Cardiac muscle cell (in vitro differentiated cells and primary cell): ENCODE measurements at regions not wholly inside any gene's neighbourhood (a gene's known extent, or its start where the extent isn't known, plus 50 kb on each side); places are given as distances from the start of the nearest gene placed in this dataset.
A peak's percentile ranks its signal among the peaks of the same experiment; 100 is the strongest.

Source experiments
- DNase-seq, 2 donors: peaks; one replicate each; pipeline versions ENCODE4 v3.0.0 to v3.0.0-alpha.2; 2010 to 2017; ENCODE audit warnings: low read depth in 1 of 2, low spot score in 1 of 2
- H3K27ac ChIP-seq: fragments of 200-600 bp; sonication (generic); 2 replicates; pipeline ENCODE4 v1.5.1; 2016
- H3K27me3 ChIP-seq: fragments of 200-600 bp; sonication (generic); 2 replicates; pipeline ENCODE4 v1.6.0; 2016; ENCODE audit warnings: control low read depth
- H3K36me3 ChIP-seq: fragments of 200-600 bp; sonication (generic); 2 replicates; pipeline ENCODE4 v1.5.1; 2016; ENCODE audit warnings: control low read depth
- H3K4me1 ChIP-seq: fragments of 200-600 bp; sonication (generic); 2 replicates; pipeline ENCODE4 v1.8.1; 2017; ENCODE audit warnings: low read depth, mild to moderate bottlenecking, mixed run types
- H3K4me3 ChIP-seq: fragments of 200-600 bp; sonication (generic); 2 replicates; pipeline ENCODE4 v1.5.1; 2016; ENCODE audit warnings: mild to moderate bottlenecking
- H3K9me3 ChIP-seq: fragments of 200-600 bp; sonication (generic); 2 replicates; pipeline ENCODE4 v1.5.1; 2017; ENCODE audit warnings: low read depth, mild to moderate bottlenecking, control low read depth
- CTCF ChIP-seq: IDR thresholded peaks from 2 replicates; pipeline ENCODE4 v1.5.1; 2012; ENCODE audit warnings: low read depth, mild to moderate bottlenecking, low read length

DNA sequence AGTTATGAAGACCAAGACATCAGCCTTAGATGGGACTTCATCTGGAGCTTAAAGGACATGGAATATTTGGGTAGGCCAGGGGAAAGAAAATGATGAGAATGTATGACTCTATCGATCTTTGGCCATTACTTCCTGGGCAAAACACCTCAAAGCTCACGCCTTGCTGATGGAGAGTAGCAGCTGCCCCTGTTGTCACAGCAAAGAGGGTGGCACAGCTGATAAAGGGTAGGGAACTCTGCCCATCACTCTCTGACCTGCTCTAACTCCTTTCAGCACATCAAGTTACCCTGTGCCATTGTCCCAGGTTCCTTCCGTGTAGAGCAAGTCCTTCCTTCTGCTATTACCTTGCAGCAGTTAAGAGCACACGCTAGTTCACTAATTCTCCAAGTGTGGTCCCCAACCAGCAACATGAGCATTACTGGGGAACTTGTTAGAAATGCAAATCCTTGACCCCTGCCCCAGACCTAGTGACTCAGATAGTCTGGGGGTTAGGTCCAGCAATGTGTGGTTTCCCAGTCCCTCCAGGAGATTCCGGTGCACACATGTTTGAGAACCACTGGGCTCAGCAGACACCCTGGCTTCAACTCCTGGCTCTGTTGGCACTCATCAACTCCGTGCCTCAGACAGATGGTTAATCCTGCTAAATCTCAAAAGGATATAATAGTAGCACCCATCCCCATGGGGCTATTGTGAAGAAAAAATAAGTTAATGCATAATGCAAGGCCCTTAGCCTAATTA lies 93.7 kb upstream of the EEA1 start:
- Histone ChIP-seq H3K9me3 (no peaks in the 10 kb centered on the region), H3K27me3 (no peaks in the 10 kb centered on the region), H3K36me3 (no peaks in the 10 kb centered on the region), H3K4me3 (no peak overlapping the region), H3K4me1 (peaks cover 40% of the 10 kb centered on the region), H3K27ac (no peak overlapping the region)
- no peak for TF ChIP-seq CTCF
- DNase-seq, result peak in 1 of 2 donors; percentile 8

GRCh38 chr12:93025145-93026103 lies 96.3 kb upstream of the EEA1 start:
- DNase-seq, result peak; percentile 60 to 85
- Histone ChIP-seq H3K4me3 (no peak overlapping the region), H3K27me3 (no peaks in the 10 kb centered on the region), H3K4me1 (peaks cover 46% of the 10 kb centered on the region), H3K36me3 (no peaks in the 10 kb centered on the region), H3K9me3 (no peaks in the 10 kb centered on the region), H3K27ac (peak overlapping the region; percentile 32)
- TF ChIP-seq CTCF, result peak; percentile 65

- Histone ChIP-seq H3K27me3 (no peaks in the 10 kb centered on the region), H3K4me1 (peaks cover 37% of the 10 kb centered on the region), H3K27ac (no peak overlapping the region), H3K4me3 (no peak overlapping the region), H3K9me3 (no peaks in the 10 kb centered on the region), H3K36me3 (no peaks in the 10 kb centered on the region)
- no peak for TF ChIP-seq CTCF
- no peak for DNase-seq
These were observed 97.9 kb upstream of the EEA1 start for GRCh38 chr12:93027041-93027440.

- peak in 1 of 2 donors; percentile 13 for DNase-seq
- H3K36me3 ChIP-seq, result no peaks in the 10 kb centered on the region
- H3K9me3 ChIP-seq, result no peaks in the 10 kb centered on the region
- H3K27ac ChIP-seq, result peak overlapping the region; percentile 79
- H3K27me3 ChIP-seq, result no peaks in the 10 kb centered on the region
- no peak for TF ChIP-seq CTCF
- H3K4me3 ChIP-seq, result no peak overlapping the region
- H3K4me1 ChIP-seq, result peaks cover 37% of the 10 kb centered on the region
These were observed 100.0 kb upstream of the EEA1 start for GRCh38 chr12:93029091-93029490.

DNA sequence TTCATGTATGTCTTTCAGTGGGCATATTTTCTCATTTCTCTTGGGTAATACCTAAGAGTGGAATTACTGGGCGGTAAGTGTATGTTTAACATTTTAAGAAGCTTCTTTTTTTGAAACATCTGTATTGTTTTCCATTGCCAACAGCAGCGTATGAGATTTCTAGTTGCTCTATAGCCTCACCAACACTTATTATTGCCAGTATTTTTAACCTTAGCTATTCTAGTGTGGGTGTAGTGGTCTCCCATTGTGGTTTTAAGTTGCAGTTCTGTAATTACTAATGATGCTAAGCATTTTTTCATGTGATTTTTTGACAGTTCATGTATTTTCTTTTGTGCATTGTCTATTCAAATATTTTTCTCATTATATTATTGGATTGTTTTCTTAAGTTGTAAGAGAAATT lies 101.9 kb upstream of the EEA1 start:
- no peak for TF ChIP-seq CTCF
- no peak overlapping the region for H3K27ac ChIP-seq
- H3K9me3 ChIP-seq, result no peaks in the 10 kb centered on the region
- no peaks in the 10 kb centered on the region for H3K36me3 ChIP-seq
- H3K27me3 ChIP-seq, result no peaks in the 10 kb centered on the region
- H3K4me1 ChIP-seq, result peaks cover 25% of the 10 kb centered on the region
- no peak overlapping the region for H3K4me3 ChIP-seq
- no peak for DNase-seq
